Neuronal stem cell (in vitro differentiated cells): ENCODE measurements at regions not wholly inside any gene's neighbourhood (a gene's known extent, or its start where the extent isn't known, plus 50 kb on each side); places are given as distances from the start of the nearest gene placed in this dataset.
"Not testable (repeated sequence)": the region's sequence is repeated elsewhere in the genome, so short reads cannot be mapped to it uniquely, and the experiment has no call there.

Experiments
- DNase-seq: peaks from one replicate; pipeline ENCODE4 v3.0.0-alpha.2; 2013; ENCODE audit warnings: low spot score
- H2AFZ ChIP-seq: one replicate; pipeline ENCODE4 v1.6.1; 2013; ENCODE audit warnings: mild to moderate bottlenecking, low read length, inconsistent platforms
- H2AK5ac ChIP-seq: 2 replicates; pipeline ENCODE4 v1.6.1; 2013; ENCODE audit warnings: low read depth, mild to moderate bottlenecking, inconsistent platforms, low read length, moderate library complexity, mixed read lengths
- H2BK120ac ChIP-seq: 2 replicates; pipeline ENCODE4 v1.6.1; 2013; ENCODE audit warnings: low read depth, mild to moderate bottlenecking, inconsistent platforms, low read length, moderate library complexity, mixed read lengths
- H2BK12ac ChIP-seq: one replicate; pipeline ENCODE4 v1.6.1; 2013; ENCODE audit warnings: low read length, inconsistent platforms
- H2BK15ac ChIP-seq: 2 replicates; pipeline ENCODE4 v1.6.1; 2013; ENCODE audit warnings: mild to moderate bottlenecking, low read length, inconsistent platforms, mixed read lengths
- H2BK5ac ChIP-seq: one replicate; pipeline ENCODE4 v1.6.1; 2013; ENCODE audit warnings: inconsistent platforms, mild to moderate bottlenecking, low read length, moderate library complexity
- H3K14ac ChIP-seq: one replicate; pipeline ENCODE4 v1.6.1; 2013; ENCODE audit warnings: low read length, inconsistent platforms
- H3K18ac ChIP-seq: 2 replicates; pipeline ENCODE4 v1.6.1; 2013; ENCODE audit warnings: low read length, inconsistent platforms
- H3K23ac ChIP-seq: 2 replicates; pipeline ENCODE4 v1.6.1; 2013; ENCODE audit warnings: low read depth, mild to moderate bottlenecking, mixed read lengths, low read length, inconsistent platforms; ENCODE audit not compliant: poor library complexity
- H3K27ac ChIP-seq: replicated peaks from 3 replicates; pipeline ENCODE4 v1.5.1; 2013; ENCODE audit warnings: low read length, inconsistent platforms
- H3K27me3 ChIP-seq, 3 experiments: 2 replicates each; pipeline ENCODE4 v1.6.1; 2013; ENCODE audit warnings: low read length in 3 of 3, mild to moderate bottlenecking in 2 of 3, inconsistent platforms in 1 of 3, low read depth in 1 of 3, mixed read lengths in 1 of 3, moderate library complexity in 1 of 3; ENCODE audit not compliant: control insufficient read depth in 3 of 3, insufficient read depth in 3 of 3
- H3K36me3 ChIP-seq, 2 donors: replicated peaks in 1 of 2; 2 replicates each; pipeline ENCODE4 v1.6.1; 2013; ENCODE audit warnings: low read length in 2 of 2; ENCODE audit not compliant: control insufficient read depth in 2 of 2, insufficient read depth in 2 of 2
- H3K4ac ChIP-seq: 2 replicates; pipeline ENCODE4 v1.6.1; 2013; ENCODE audit warnings: inconsistent platforms, mild to moderate bottlenecking, low read length, moderate library complexity
- H3K4me1 ChIP-seq, 2 donors: 1 replicate in 1 of 2; 2 replicates in 1 of 2; pipeline ENCODE4 v1.6.1; 2013; ENCODE audit warnings: low read length in 2 of 2, low read depth in 1 of 2; ENCODE audit not compliant: control insufficient read depth in 2 of 2, insufficient read depth in 1 of 2
- H3K4me2 ChIP-seq: one replicate; pipeline ENCODE4 v1.6.1; 2013; ENCODE audit warnings: mild to moderate bottlenecking, low read length, inconsistent platforms; ENCODE audit not compliant: insufficient read depth, poor library complexity, severe bottlenecking
- H3K4me3 ChIP-seq, 2 donors: 2 replicates each; pipeline ENCODE4 v1.5.1; 2013; ENCODE audit warnings: low read length in 2 of 2, mild to moderate bottlenecking in 2 of 2, inconsistent platforms in 1 of 2, moderate library complexity in 1 of 2
- H3K79me1 ChIP-seq: one replicate; pipeline ENCODE4 v1.6.1; 2013; ENCODE audit warnings: low read depth, mild to moderate bottlenecking, inconsistent platforms, low read length, moderate library complexity
- H3K9ac ChIP-seq: one replicate; pipeline ENCODE4 v1.6.1; 2013; ENCODE audit warnings: mild to moderate bottlenecking, low read depth, low read length, inconsistent platforms; ENCODE audit not compliant: poor library complexity
- H3K9me3 ChIP-seq, 2 donors: replicated peaks in 1 of 2; 2 replicates each; pipeline versions ENCODE3 to v1.6.1; 2013; ENCODE audit warnings: low read length in 2 of 2, mild to moderate bottlenecking in 2 of 2, inconsistent platforms in 1 of 2, low read depth in 1 of 2, mixed read lengths in 1 of 2, moderate library complexity in 1 of 2; ENCODE audit not compliant: control insufficient read depth in 2 of 2, insufficient read depth in 1 of 2
- H4K8ac ChIP-seq: one replicate; pipeline ENCODE4 v1.6.1; 2013; ENCODE audit warnings: low read depth, mild to moderate bottlenecking, inconsistent platforms, low read length, moderate library complexity
- H4K91ac ChIP-seq: one replicate; pipeline ENCODE4 v1.6.1; 2013; ENCODE audit warnings: low read length, low read depth, mild to moderate bottlenecking, inconsistent platforms; ENCODE audit not compliant: poor library complexity
- WGBS, 2 donors: extraction: QIAGEN DNeasy Blood & Tissue Kit; methylation state at CpG; one replicate each; pipeline ENCODE4 v1.1.7; 2013; ENCODE audit warnings: missing lambda C conversion rate in 2 of 2, mixed read lengths in 1 of 2; ENCODE audit not compliant: insufficient read length in 2 of 2, insufficient replicate concordance in 1 of 2; ENCODE audit errors: extremely low coverage in 2 of 2; 5-methylcytosine and 5-hydroxymethylcytosine counted together

- no peak overlapping the region for H4K91ac ChIP-seq
- H3K4me1 ChIP-seq, result no peaks in the 10 kb centered on the region
- H3K36me3 ChIP-seq, result no peaks in the 10 kb centered on the region
- H3K14ac ChIP-seq, result no peak overlapping the region
- no peak overlapping the region for H3K18ac ChIP-seq
- no peak overlapping the region for H3K4me2 ChIP-seq
- no peak overlapping the region for H2AFZ ChIP-seq
- H4K8ac ChIP-seq, result no peak overlapping the region
- H2BK120ac ChIP-seq, result no peak overlapping the region
- no peaks in the 10 kb centered on the region for H3K27me3 ChIP-seq
- H3K27ac ChIP-seq, result no peak overlapping the region
- H3K4ac ChIP-seq, result no peak overlapping the region
- no peak overlapping the region for H3K4me3 ChIP-seq
- no peak overlapping the region for H2BK5ac ChIP-seq
- H3K79me1 ChIP-seq, result no peaks in the 10 kb centered on the region
- H3K9ac ChIP-seq, result no peak overlapping the region
- no peak overlapping the region for H2AK5ac ChIP-seq
- H3K9me3 ChIP-seq, result no peaks in the 10 kb centered on the region
- DNase-seq, result no peak
- H2BK15ac ChIP-seq, result no peak overlapping the region
- no peak overlapping the region for H2BK12ac ChIP-seq
- no peak overlapping the region for H3K23ac ChIP-seq
- WGBS, 2 donors, result no CpG with 5 or more reads among the region's 1 CpG
Measured at GRCh38 chrX:109077788-109078187, 341.4 kb upstream of the IRS4 start.

GRCh38 chrX:109054181-109054581 is 317.8 kb upstream of the IRS4 start:
- H3K9ac ChIP-seq, H3K27me3 ChIP-seq, H3K4me3 ChIP-seq, H3K4me1 ChIP-seq, H3K4ac ChIP-seq, H3K23ac ChIP-seq, H2BK5ac ChIP-seq, H2AFZ ChIP-seq, H3K14ac ChIP-seq, H3K27ac ChIP-seq, H3K79me1 ChIP-seq, H2BK15ac ChIP-seq, H4K8ac ChIP-seq, H2BK12ac ChIP-seq, H4K91ac ChIP-seq, H3K4me2 ChIP-seq, H2BK120ac ChIP-seq, H3K36me3 ChIP-seq, H3K18ac ChIP-seq, H2AK5ac ChIP-seq, H3K9me3 ChIP-seq: not testable (repeated sequence)
- DNase-seq, result peak; percentile 48
- no CpG with 5 or more reads among the region's 27 CpGs for WGBS, 2 donors

- Histone ChIP-seq H3K23ac (no peak overlapping the region), H2BK15ac (no peak overlapping the region), H3K4me3 (no peak overlapping the region), H3K4ac (no peak overlapping the region), H4K8ac (no peak overlapping the region), H4K91ac (no peak overlapping the region), H3K36me3 (no peaks in the 10 kb centered on the region), H3K4me2 (no peak overlapping the region), H2BK12ac (no peak overlapping the region), H3K79me1 (no peaks in the 10 kb centered on the region), H3K18ac (no peak overlapping the region), H3K4me1 (no peaks in the 10 kb centered on the region), H3K27ac (no peak overlapping the region), H3K9ac (no peak overlapping the region), H3K27me3 (no peaks in the 10 kb centered on the region), H2BK120ac (no peak overlapping the region), H3K9me3 (no peaks in the 10 kb centered on the region), H3K14ac (no peak overlapping the region), H2BK5ac (no peak overlapping the region), H2AK5ac (no peak overlapping the region), H2AFZ (no peak overlapping the region)
- DNase-seq, result no peak
- WGBS, 2 donors, result no CpG with 5 or more reads among the region's 2 CpGs
Measured at GRCh38 chrX:109049903-109050302, 313.5 kb upstream of the IRS4 start.

- Histone ChIP-seq H3K79me1 (no peaks in the 10 kb centered on the region), H3K14ac (no peak overlapping the region), H2BK15ac (no peak overlapping the region), H2BK120ac (no peak overlapping the region), H3K4me3 (no peak overlapping the region), H4K91ac (no peak overlapping the region), H2AFZ (no peak overlapping the region), H2AK5ac (no peak overlapping the region), H2BK12ac (no peak overlapping the region), H4K8ac (no peak overlapping the region), H3K9me3 (no peaks in the 10 kb centered on the region), H3K27me3 (no peaks in the 10 kb centered on the region), H2BK5ac (no peak overlapping the region), H3K4ac (no peak overlapping the region), H3K4me2 (no peak overlapping the region), H3K27ac (no peak overlapping the region), H3K23ac (no peak overlapping the region), H3K36me3 (no peaks in the 10 kb centered on the region), H3K9ac (no peak overlapping the region), H3K4me1 (no peaks in the 10 kb centered on the region), H3K18ac (no peak overlapping the region)
- DNase-seq, result no peak
- no CpG with 5 or more reads among the region's 2 CpGs for WGBS, 2 donors
Measured at GRCh38 chrX:109049416-109049815, 313.1 kb upstream of the IRS4 start.
